ENCODE measurements at regions not wholly inside any gene's neighbourhood (a gene's known extent, or its start where the extent isn't known, plus 50 kb on each side); places are given as distances from the start of the nearest gene placed in this dataset.

- no peak for DNase-seq
- Histone ChIP-seq H3K36me3 (ENCODE audit: low read depth) (no peaks in the 10 kb centered on the region), H3F3A (ENCODE audit: insufficient read depth, low read depth) (no peaks in the 10 kb centered on the region), H3K9me3 (ENCODE audit: insufficient read depth, low read depth) (no peaks in the 10 kb centered on the region), H3K79me2 (ENCODE audit: low read depth) (no peaks in the 10 kb centered on the region), H3K9me2 (ENCODE audit: insufficient read depth) (no peaks in the 10 kb centered on the region), H3K4me2 (no peak overlapping the region), H2AFZ (no peak overlapping the region), H3K27me3 (ENCODE audit: insufficient read depth, low read depth) (no peaks in the 10 kb centered on the region), H3K4me3 (no peak overlapping the region), H3K27ac (no peak overlapping the region), H4K20me1 (ENCODE audit: insufficient read depth) (no peaks in the 10 kb centered on the region), H3K4me1 (replicated peaks; ENCODE audit: insufficient read depth) (no peaks in the 10 kb centered on the region)
- intact Hi-C loops (cut with micrococcal nuclease; ENCODE audit: unreplicated experiment) = no loop called here
- ChIA-PET POLR2A (ENCODE audit: unreplicated experiment) (no interaction called here), CTCF (no interaction called here)
- TF ChIP-seq EZH2 (IDR thresholded peaks at IDR 0.05; ENCODE audit: low read depth) (no peak), CTCF (conservative IDR thresholded peaks at IDR 0.05) (no peak)
- BruUV-seq (replicated peaks) = no TSS peak
Observed at GRCh38 chr2:123644053-123644452, 381.0 kb upstream of the CNTNAP5 start.

DNA sequence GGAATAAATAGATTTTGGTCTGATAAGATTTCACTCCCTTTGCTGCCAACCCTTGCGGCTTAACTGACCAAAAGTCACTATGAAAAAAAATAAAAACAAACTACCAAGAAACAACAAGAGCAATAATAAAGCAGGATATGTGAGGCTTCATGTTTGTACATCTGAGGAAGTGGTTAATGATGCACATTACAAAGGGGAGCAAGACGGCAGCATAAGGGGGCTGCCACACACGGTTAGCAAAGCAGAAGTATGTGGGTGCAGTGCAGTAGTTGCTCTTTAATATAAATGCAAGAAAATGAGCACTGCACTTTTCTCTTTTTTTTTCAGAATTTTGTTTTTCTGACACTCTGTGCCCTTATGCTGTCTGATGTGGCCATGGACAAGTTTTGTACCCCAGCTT is 377.1 kb upstream of the CNTNAP5 start:
- DNase-seq = no peak
- H3K4me1 ChIP-seq (replicated peaks; ENCODE audit: insufficient read depth) = no peaks in the 10 kb centered on the region
- H3K36me3 ChIP-seq (ENCODE audit: low read depth) = no peaks in the 10 kb centered on the region
- BruUV-seq (replicated peaks) = no TSS peak
- H3K79me2 ChIP-seq (ENCODE audit: low read depth) = no peaks in the 10 kb centered on the region
- TF ChIP-seq EZH2 (IDR thresholded peaks at IDR 0.05; ENCODE audit: low read depth) (no peak), CTCF (conservative IDR thresholded peaks at IDR 0.05) (no peak)
- H3K27ac ChIP-seq = no peak overlapping the region
- POLR2A ChIA-PET (ENCODE audit: unreplicated experiment) = no interaction called here
- intact Hi-C loops (cut with micrococcal nuclease; ENCODE audit: unreplicated experiment) = no loop called here
- no peaks in the 10 kb centered on the region for H3K27me3 ChIP-seq (ENCODE audit: insufficient read depth, low read depth)
- no peaks in the 10 kb centered on the region for H3K9me2 ChIP-seq (ENCODE audit: insufficient read depth)
- no peak overlapping the region for H3K4me3 ChIP-seq
- H3K4me2 ChIP-seq = no peak overlapping the region
- no peaks in the 10 kb centered on the region for H3F3A ChIP-seq (ENCODE audit: insufficient read depth, low read depth)
- CTCF ChIA-PET = no interaction called here
- H4K20me1 ChIP-seq (ENCODE audit: insufficient read depth) = no peaks in the 10 kb centered on the region
- no peaks in the 10 kb centered on the region for H3K9me3 ChIP-seq (ENCODE audit: insufficient read depth, low read depth)
- H2AFZ ChIP-seq = no peak overlapping the region

DNA sequence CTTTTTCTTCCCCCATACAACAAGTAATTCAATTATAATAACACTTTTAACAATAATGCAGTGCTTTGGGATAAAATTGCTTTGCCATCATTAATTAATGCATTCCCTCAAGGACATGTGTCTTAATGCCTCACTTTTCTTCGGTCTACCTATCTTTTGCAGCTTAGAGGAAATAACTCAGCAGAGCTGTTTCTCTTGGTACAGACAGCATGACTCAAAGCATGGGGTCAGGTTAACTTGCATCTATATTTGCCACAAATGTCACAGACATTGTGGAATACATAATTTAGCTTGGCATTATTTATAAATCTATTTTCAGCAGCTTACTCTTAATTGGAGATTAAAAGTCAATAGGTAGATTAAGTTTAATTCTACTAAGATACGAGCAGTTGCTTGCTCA is 376.1 kb upstream of the CNTNAP5 start:
- no peak for DNase-seq

More for the DNA sequence above, 376.1 kb upstream of the CNTNAP5 start:
- H3K36me3 ChIP-seq (ENCODE audit: low read depth) = no peaks in the 10 kb centered on the region
- H3F3A ChIP-seq (ENCODE audit: insufficient read depth, low read depth) = no peaks in the 10 kb centered on the region
- H3K27ac ChIP-seq = no peak overlapping the region
- BruUV-seq (replicated peaks) = no TSS peak
- no peaks in the 10 kb centered on the region for H3K27me3 ChIP-seq (ENCODE audit: insufficient read depth, low read depth)
- H4K20me1 ChIP-seq (ENCODE audit: insufficient read depth) = no peaks in the 10 kb centered on the region
- no peak overlapping the region for H3K4me2 ChIP-seq
- intact Hi-C loops (cut with micrococcal nuclease; ENCODE audit: unreplicated experiment) = no loop called here
- no peak overlapping the region for H2AFZ ChIP-seq
- H3K4me1 ChIP-seq (replicated peaks; ENCODE audit: insufficient read depth) = no peaks in the 10 kb centered on the region
- H3K9me3 ChIP-seq (ENCODE audit: insufficient read depth, low read depth) = no peaks in the 10 kb centered on the region
- no peaks in the 10 kb centered on the region for H3K9me2 ChIP-seq (ENCODE audit: insufficient read depth)
- H3K79me2 ChIP-seq (ENCODE audit: low read depth) = no peaks in the 10 kb centered on the region
- ChIA-PET CTCF (no interaction called here), POLR2A (ENCODE audit: unreplicated experiment) (no interaction called here)
- no peak overlapping the region for H3K4me3 ChIP-seq
- TF ChIP-seq CTCF (conservative IDR thresholded peaks at IDR 0.05) = no peak

Measured in PC-9 (cell line).